C4-2B (cell line): ENCODE measurements at regions not wholly inside any gene's neighbourhood (a gene's known extent, or its start where the extent isn't known, plus 50 kb on each side); places are given as distances from the start of the nearest gene placed in this dataset.
"Not testable (repeated sequence)": the region's sequence is repeated elsewhere in the genome, so short reads cannot be mapped to it uniquely, and the experiment has no call there.

Experiments
- H3K27ac ChIP-seq: fragments of 450-650 bp; 2 replicates; pipeline ENCODE4 v1.5.1; 2017
- ZFX ChIP-seq: fragments of 450-650 bp; IDR thresholded peaks from 2 replicates; pipeline ENCODE4 v1.6.1; 2017
- TF ChIP-seq, protein P1 (sequence below): fragments of 450-650 bp; conservative IDR thresholded peaks from 2 replicates; pipeline ENCODE4 v1.5.1; 2017; ENCODE audit warnings: mild to moderate bottlenecking

DNA sequence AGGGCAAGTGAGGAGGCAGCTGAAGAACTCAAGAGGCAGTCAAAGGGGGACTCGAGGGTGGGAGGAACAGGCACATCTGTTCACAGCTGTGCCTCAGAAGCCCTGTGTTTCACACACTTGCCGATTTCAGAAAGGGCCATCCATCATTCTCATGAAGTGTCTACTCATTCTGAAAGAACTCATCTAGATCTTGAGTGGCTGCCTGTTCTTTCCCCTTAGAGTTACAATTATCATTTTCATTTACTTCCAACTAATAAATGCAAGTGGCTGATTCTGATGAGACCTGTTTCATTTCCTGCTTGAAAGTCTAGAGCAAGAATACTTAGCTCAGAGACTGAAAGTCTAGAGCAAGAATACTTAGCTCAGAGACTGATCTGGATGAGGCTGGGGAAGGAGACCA is 1145.1 kb downstream of the UQCRFS1 start:
- no peak for TF ChIP-seq ZFX
- H3K27ac ChIP-seq: no peak overlapping the region

DNA sequence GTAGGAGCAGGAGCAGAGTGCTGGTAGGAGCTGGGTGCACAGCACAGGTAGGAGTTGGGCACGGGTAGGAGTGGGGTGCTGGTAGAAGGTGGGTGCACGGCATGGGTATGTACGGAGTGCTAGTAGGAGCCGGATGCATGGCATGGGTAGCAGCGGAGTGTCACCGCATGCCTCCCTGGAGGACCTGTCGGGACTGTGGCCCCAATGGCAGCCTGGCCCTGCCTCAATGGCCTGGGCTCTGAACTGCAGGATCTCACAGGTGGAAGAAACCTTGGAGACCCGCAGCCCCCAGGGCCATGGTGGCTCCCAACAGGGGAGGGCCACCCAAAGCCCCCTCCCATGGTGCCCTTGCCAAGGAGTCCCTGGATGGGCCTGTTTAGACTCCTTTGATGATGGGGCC is 1146.0 kb downstream of the UQCRFS1 start:
- no peak overlapping the region for H3K27ac ChIP-seq
- TF ChIP-seq ZFX: no peak
- TF ChIP-seq, protein P1, sequence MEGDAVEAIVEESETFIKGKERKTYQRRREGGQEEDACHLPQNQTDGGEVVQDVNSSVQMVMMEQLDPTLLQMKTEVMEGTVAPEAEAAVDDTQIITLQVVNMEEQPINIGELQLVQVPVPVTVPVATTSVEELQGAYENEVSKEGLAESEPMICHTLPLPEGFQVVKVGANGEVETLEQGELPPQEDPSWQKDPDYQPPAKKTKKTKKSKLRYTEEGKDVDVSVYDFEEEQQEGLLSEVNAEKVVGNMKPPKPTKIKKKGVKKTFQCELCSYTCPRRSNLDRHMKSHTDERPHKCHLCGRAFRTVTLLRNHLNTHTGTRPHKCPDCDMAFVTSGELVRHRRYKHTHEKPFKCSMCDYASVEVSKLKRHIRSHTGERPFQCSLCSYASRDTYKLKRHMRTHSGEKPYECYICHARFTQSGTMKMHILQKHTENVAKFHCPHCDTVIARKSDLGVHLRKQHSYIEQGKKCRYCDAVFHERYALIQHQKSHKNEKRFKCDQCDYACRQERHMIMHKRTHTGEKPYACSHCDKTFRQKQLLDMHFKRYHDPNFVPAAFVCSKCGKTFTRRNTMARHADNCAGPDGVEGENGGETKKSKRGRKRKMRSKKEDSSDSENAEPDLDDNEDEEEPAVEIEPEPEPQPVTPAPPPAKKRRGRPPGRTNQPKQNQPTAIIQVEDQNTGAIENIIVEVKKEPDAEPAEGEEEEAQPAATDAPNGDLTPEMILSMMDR: no peak

DNA sequence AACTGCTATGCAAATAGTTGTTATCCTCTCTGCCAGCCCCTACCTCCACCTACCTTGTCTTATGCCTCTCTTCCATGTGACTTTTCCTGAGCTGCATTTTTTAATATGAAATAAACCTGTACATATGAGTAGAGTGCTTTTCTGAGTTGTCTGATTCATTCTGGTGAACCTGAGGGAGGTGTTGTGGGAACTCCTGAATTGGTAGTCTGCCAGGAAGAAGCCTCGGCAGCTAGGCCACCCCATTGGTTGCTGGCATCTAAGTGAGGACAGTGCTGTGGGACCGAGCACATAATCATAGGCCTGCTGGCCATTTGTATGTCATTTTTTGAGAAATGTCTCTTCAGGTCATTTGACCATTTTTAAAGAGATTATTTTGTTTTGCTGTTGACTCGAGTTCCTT is 1146.8 kb downstream of the UQCRFS1 start:
- no peak overlapping the region for H3K27ac ChIP-seq
- no peak for TF ChIP-seq ZFX
- TF ChIP-seq, protein P1: no peak

DNA sequence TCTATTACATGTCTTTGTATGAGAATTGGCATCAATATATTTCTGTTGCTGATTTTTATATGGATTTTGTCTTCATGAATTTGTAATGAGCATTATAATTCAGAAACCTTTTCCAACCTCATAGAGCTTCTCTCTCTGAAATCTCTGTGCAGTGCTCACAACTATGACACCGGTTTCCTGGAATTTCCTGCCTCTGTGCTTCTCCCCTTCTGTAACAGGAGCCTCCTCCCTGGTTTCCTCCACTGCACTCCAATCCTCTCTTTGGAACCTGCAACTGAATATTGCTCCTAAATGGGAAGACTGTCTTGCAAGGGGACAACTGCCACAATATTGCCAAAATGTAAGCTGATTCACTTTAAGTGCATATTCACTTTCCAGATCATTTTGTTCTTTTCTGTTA is 1147.9 kb downstream of the UQCRFS1 start:
- no peak overlapping the region for H3K27ac ChIP-seq
- TF ChIP-seq, protein P1: no peak
- TF ChIP-seq ZFX: no peak

DNA sequence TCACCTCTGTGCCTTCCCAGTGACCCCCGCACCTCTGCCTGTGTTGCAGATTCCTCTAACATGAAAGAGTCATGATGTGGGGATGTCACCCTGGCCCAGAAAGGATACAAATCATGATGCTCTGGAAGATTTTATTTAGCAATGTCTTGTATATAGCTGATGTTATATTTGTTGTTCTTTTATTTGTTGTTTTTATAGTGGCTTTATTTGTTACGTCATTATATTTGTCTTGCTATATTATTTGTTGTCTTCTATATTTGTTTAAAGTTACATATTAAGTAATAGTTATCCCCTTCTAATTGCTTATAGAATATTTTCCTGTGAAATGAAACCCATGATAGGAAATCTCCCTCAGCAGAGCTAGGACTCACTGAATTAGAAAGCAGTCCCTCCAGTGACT is 1149.2 kb downstream of the UQCRFS1 start:
- H3K27ac ChIP-seq: no peak overlapping the region
- TF ChIP-seq, protein P1: no peak
- no peak for TF ChIP-seq ZFX

DNA sequence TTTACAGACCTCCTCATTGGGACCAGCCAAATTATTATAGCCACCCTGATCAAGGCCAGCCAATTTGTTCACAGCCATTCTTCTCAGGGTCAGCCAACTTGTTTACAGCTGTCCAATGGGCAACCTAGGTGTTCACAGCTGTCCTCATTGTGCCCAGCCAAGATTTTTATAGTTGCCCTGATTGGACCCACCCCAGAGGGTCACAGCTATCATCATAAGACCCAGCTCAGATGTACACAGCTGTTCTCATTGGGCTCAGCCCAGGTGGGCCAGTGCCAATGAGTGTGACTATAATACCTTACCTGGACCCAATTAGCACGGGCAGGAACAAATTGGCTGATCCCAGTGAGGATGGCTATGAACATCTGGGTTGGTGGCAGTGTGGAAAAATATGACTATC is 1151.8 kb downstream of the UQCRFS1 start:
- TF ChIP-seq, protein P1: no peak
- H3K27ac ChIP-seq: no peak overlapping the region

DNA sequence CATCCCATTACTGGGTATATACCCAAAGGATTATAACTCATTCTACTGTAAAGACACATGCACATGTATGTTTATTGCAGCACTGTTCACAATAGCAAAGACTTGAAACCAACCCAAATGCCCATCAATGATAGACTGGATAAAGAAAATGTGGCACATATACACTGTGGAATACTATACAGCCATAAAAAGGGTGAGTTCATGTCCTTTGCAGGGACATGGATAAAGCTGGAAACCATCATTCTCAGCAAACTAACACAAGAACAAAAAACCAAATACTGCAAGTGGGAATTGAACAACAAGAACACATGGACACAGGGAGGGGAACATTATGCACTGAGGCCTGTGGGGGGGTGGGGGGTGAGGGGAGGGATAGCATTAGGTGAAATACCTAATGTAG is 1155.9 kb downstream of the UQCRFS1 start:
- H3K27ac ChIP-seq: not testable (repeated sequence)

DNA sequence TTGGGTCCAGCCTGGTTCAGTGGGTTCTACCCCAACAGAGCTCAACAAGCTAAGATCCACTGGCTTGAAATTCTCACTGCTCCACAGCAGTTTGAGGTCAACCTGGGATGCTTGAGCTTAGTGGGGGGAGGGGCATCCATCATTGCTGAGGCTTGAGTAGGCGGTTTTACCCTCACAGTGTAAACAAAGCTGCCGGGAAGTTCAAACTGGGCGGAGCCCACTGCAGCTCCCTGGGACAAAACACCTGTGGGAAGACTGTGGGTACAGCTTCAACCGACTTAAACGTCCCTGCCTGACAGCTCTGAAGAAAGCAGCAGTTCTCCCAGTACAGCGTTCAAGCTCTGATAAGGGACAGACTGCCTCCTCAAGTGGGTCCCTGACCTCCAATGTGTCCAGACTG is 1161.9 kb downstream of the UQCRFS1 start:
- H3K27ac ChIP-seq: no peak overlapping the region
- TF ChIP-seq, protein P1: no peak
- TF ChIP-seq ZFX: no peak

DNA sequence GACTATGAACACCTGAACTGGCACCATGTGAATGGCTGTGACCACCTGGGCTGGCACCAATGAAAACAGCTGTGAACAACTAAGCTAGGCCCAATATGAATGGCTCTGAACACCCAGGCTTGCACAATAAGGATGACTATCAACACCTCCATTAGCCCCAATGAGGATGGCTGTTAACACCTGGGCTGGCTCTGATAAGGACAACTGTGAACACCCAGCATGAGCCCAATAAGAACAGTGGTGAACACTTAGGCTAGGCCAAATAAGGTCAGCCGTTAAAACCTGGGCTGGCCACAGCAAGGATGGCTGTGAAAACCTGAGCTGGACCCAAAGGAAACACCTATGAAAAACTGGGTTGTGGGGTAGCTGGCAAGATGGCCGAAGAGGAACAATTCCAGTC is 1163.1 kb downstream of the UQCRFS1 start:
- H3K27ac ChIP-seq: no peak overlapping the region
- no peak for TF ChIP-seq ZFX
- TF ChIP-seq, protein P1: no peak
